ENCODE measurements at regions not wholly inside any gene's neighbourhood (a gene's known extent, or its start where the extent isn't known, plus 50 kb on each side); places are given as distances from the start of the nearest gene placed in this dataset.

GRCh38 chr14:66116732-66117131 is 369.4 kb upstream of the CCDC196 start:
- intact Hi-C loops (cut with DNase I; ENCODE audit: low total_unique reads): no loop called here
- H3K27me3 ChIP-seq (replicated peaks in 1 of 7): no peaks in the 10 kb centered on the region
- TF ChIP-seq POLR2A (IDR thresholded peaks at IDR 0.05): no peak
- no peak for TF ChIP-seq CTCF (IDR thresholded peaks at IDR 0.05 in 8 of 11, conservative IDR thresholded peaks at IDR 0.05 in 3 of 11)
- TF ChIP-seq POLR2AphosphoS5 (IDR thresholded peaks at IDR 0.05): no peak
- H3K36me3 ChIP-seq: no peaks in the 10 kb centered on the region
- H3K4me1 ChIP-seq: no peaks in the 10 kb centered on the region
- no peak overlapping the region for H3K27ac ChIP-seq
- no peak for DNase-seq
- 79 to 89% (median 85%) methylated on average over 4 of the region's 4 CpGs for WGBS, 5 donors
- H3K9me3 ChIP-seq: no peaks in the 10 kb centered on the region
- H3K4me3 ChIP-seq: no peak overlapping the region

- no peak for TF ChIP-seq POLR2AphosphoS5 (IDR thresholded peaks at IDR 0.05)
- no peak for TF ChIP-seq CTCF (IDR thresholded peaks at IDR 0.05 in 8 of 11, conservative IDR thresholded peaks at IDR 0.05 in 3 of 11)
- no peak for TF ChIP-seq POLR2A (IDR thresholded peaks at IDR 0.05)
- WGBS, 5 donors: 80 to 88% (median 80%) methylated on average over 3 of the region's 3 CpGs
Measured at GRCh38 chr14:66117600-66117999, 368.6 kb upstream of the CCDC196 start.

GRCh38 chr14:66119606-66120231 is 366.5 kb upstream of the CCDC196 start:
- Histone ChIP-seq H3K4me1 (no peaks in the 10 kb centered on the region), H3K36me3 (no peaks in the 10 kb centered on the region), H3K4me3 (no peak overlapping the region), H3K27me3 (replicated peaks in 1 of 7) (no peaks in the 10 kb centered on the region), H3K27ac (no peak overlapping the region), H3K9me3 (no peaks in the 10 kb centered on the region)
- TF ChIP-seq POLR2AphosphoS5 (IDR thresholded peaks at IDR 0.05): no peak
- TF ChIP-seq CTCF (IDR thresholded peaks at IDR 0.05 in 8 of 11, conservative IDR thresholded peaks at IDR 0.05 in 3 of 11): no peak
- no peak for TF ChIP-seq POLR2A (IDR thresholded peaks at IDR 0.05)
- intact Hi-C loops (cut with DNase I; ENCODE audit: low total_unique reads): no loop called here
- WGBS, 5 donors: 80 to 94% (median 92%) methylated on average over 5 of the region's 5 CpGs
- DNase-seq: no peak

More at GRCh38 chr14:66117600-66117999, 368.6 kb upstream of the CCDC196 start:
- DNase-seq: no peak
- H3K4me3 ChIP-seq: no peak overlapping the region
- intact Hi-C loops (cut with DNase I; ENCODE audit: low total_unique reads): no loop called here
- H3K27me3 ChIP-seq (replicated peaks in 1 of 7): no peaks in the 10 kb centered on the region
- no peak overlapping the region for H3K27ac ChIP-seq
- no peaks in the 10 kb centered on the region for H3K4me1 ChIP-seq
- no peaks in the 10 kb centered on the region for H3K9me3 ChIP-seq
- H3K36me3 ChIP-seq: no peaks in the 10 kb centered on the region

GRCh38 chr14:66120402-66120801 is 365.8 kb upstream of the CCDC196 start:
- WGBS, 5 donors: 67 to 82% (median 71%) methylated on average over 3 of the region's 3 CpGs
- H3K27ac ChIP-seq: no peak overlapping the region
- no peaks in the 10 kb centered on the region for H3K9me3 ChIP-seq
- no peaks in the 10 kb centered on the region for H3K36me3 ChIP-seq
- DNase-seq: no peak
- no peaks in the 10 kb centered on the region for H3K27me3 ChIP-seq (replicated peaks in 1 of 7)
- intact Hi-C loops (cut with DNase I; ENCODE audit: low total_unique reads): no loop called here
- TF ChIP-seq CTCF (IDR thresholded peaks at IDR 0.05 in 8 of 11, conservative IDR thresholded peaks at IDR 0.05 in 3 of 11): no peak
- TF ChIP-seq POLR2A (IDR thresholded peaks at IDR 0.05): no peak
- TF ChIP-seq POLR2AphosphoS5 (IDR thresholded peaks at IDR 0.05): no peak
- H3K4me1 ChIP-seq: no peaks in the 10 kb centered on the region
- H3K4me3 ChIP-seq: no peak overlapping the region
